HL-60 (cell line): ENCODE measurements at regions not wholly inside any gene's neighbourhood (a gene's known extent, or its start where the extent isn't known, plus 50 kb on each side); places are given as distances from the start of the nearest gene placed in this dataset.

ENCODE experiments used
- GABPA ChIP-seq: IDR thresholded peaks from 2 replicates; pipeline ENCODE4 v1.6.1; 2012; ENCODE audit warnings: low read depth
- POLR2AphosphoS5 ChIP-seq: IDR thresholded peaks from 2 replicates; pipeline ENCODE4 v1.6.1; 2012; ENCODE audit warnings: low read depth
- SPI1 ChIP-seq: IDR thresholded peaks from 2 replicates; pipeline ENCODE4 v1.6.1; 2012; ENCODE audit warnings: low read depth, mild to moderate bottlenecking, borderline replicate concordance
- TF ChIP-seq, protein P1 (sequence below): IDR thresholded peaks from one replicate; pipeline ENCODE4 v1.5.1; 2011; ENCODE audit warnings: low read length, control low read depth, inconsistent platforms; ENCODE audit not compliant: insufficient read depth
- TF ChIP-seq, protein P2 (sequence below): IDR thresholded peaks from 2 replicates; pipeline ENCODE4 v1.6.1; 2012; ENCODE audit warnings: low read depth; ENCODE audit not compliant: insufficient replicate concordance

DNA sequence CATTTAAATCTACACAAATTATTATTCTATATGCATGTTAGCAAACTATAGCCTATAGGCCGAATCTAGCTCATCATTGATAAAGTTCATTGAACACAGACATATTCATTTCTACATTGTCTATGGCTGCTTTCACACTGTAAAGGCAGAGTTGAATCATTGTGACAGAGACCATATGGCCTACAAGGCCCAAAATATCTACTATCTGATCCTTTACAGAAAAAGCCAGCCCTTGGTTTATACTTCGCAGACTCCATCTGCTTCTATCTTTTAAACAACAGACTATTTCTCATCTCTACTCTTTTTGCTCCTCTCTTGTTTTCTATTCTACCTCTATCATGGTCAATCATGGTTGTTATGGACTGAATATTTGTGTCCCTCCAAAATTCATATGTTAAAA, 190.7 kb downstream of the EXOC5 start:
- TF ChIP-seq, protein P1, sequence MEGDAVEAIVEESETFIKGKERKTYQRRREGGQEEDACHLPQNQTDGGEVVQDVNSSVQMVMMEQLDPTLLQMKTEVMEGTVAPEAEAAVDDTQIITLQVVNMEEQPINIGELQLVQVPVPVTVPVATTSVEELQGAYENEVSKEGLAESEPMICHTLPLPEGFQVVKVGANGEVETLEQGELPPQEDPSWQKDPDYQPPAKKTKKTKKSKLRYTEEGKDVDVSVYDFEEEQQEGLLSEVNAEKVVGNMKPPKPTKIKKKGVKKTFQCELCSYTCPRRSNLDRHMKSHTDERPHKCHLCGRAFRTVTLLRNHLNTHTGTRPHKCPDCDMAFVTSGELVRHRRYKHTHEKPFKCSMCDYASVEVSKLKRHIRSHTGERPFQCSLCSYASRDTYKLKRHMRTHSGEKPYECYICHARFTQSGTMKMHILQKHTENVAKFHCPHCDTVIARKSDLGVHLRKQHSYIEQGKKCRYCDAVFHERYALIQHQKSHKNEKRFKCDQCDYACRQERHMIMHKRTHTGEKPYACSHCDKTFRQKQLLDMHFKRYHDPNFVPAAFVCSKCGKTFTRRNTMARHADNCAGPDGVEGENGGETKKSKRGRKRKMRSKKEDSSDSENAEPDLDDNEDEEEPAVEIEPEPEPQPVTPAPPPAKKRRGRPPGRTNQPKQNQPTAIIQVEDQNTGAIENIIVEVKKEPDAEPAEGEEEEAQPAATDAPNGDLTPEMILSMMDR = no peak
- no peak for TF ChIP-seq SPI1
- TF ChIP-seq, protein P2, sequence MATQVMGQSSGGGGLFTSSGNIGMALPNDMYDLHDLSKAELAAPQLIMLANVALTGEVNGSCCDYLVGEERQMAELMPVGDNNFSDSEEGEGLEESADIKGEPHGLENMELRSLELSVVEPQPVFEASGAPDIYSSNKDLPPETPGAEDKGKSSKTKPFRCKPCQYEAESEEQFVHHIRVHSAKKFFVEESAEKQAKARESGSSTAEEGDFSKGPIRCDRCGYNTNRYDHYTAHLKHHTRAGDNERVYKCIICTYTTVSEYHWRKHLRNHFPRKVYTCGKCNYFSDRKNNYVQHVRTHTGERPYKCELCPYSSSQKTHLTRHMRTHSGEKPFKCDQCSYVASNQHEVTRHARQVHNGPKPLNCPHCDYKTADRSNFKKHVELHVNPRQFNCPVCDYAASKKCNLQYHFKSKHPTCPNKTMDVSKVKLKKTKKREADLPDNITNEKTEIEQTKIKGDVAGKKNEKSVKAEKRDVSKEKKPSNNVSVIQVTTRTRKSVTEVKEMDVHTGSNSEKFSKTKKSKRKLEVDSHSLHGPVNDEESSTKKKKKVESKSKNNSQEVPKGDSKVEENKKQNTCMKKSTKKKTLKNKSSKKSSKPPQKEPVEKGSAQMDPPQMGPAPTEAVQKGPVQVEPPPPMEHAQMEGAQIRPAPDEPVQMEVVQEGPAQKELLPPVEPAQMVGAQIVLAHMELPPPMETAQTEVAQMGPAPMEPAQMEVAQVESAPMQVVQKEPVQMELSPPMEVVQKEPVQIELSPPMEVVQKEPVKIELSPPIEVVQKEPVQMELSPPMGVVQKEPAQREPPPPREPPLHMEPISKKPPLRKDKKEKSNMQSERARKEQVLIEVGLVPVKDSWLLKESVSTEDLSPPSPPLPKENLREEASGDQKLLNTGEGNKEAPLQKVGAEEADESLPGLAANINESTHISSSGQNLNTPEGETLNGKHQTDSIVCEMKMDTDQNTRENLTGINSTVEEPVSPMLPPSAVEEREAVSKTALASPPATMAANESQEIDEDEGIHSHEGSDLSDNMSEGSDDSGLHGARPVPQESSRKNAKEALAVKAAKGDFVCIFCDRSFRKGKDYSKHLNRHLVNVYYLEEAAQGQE = no peak
- TF ChIP-seq POLR2AphosphoS5 = no peak
- no peak for TF ChIP-seq GABPA
